Adrenal gland (tissue), 5 donors: ENCODE measurements at regions not wholly inside any gene's neighbourhood (a gene's known extent, or its start where the extent isn't known, plus 50 kb on each side); places are given as distances from the start of the nearest gene placed in this dataset.

ENCODE experiments used
- CTCF ChIP-seq, 6 experiments: fragments of 450-650 bp in 4 of 6; fragments of 200-600 bp in 2 of 6; sonication (generic) in 1 of 6; IDR thresholded peaks; 1 replicate in 5 of 6; 2 replicates in 1 of 6; pipeline versions ENCODE4 v1.5.1 to v1.8.0; 2016 to 2021; ENCODE audit warnings: antibody characterized with exemption in 6 of 6, mild to moderate bottlenecking in 2 of 6, moderate library complexity in 1 of 6
- POLR2A ChIP-seq, 2 donors: fragments of 450-650 bp; IDR thresholded peaks; one replicate each; pipeline ENCODE4 v1.6.1; 2017; ENCODE audit warnings: antibody characterized with exemption in 2 of 2, mild to moderate bottlenecking in 2 of 2, moderate library complexity in 1 of 2
- donor health status: DM: no; HTN: no; CAD: no.

- TF ChIP-seq POLR2A (IDR thresholded peaks at IDR 0.05) (no peak), CTCF (IDR thresholded peaks at IDR 0.05) (no peak)
Measured at GRCh38 chr16:25544294-25544693, 147.5 kb upstream of the HS3ST4 start.
